Spleen (tissue), 11 donors: ENCODE measurements at regions not wholly inside any gene's neighbourhood (a gene's known extent, or its start where the extent isn't known, plus 50 kb on each side); places are given as distances from the start of the nearest gene placed in this dataset.

Source experiments
- DNase-seq: peaks from one replicate; pipeline ENCODE4 v3.0.0-alpha.2; 2020
- H3K27ac ChIP-seq, 8 donors: fragments of 200-600 bp; sonication (generic) in 7 of 8; 1 replicate in 4 of 8; 2 replicates in 4 of 8; pipeline versions ENCODE4 v1.5.0 to v1.8.0; 2016 to 2021; ENCODE audit warnings: inconsistent platforms in 4 of 8, mild to moderate bottlenecking in 4 of 8, moderate library complexity in 1 of 8
- H3K27me3 ChIP-seq, 7 donors: fragments of 200-600 bp; sonication (generic) in 6 of 7; replicated peaks in 1 of 7; 1 replicate in 4 of 7; 2 replicates in 3 of 7; pipeline versions ENCODE4 v1.5.0 to v1.8.0; 2016 to 2021; ENCODE audit warnings: inconsistent platforms in 3 of 7, mild to moderate bottlenecking in 1 of 7
- H3K36me3 ChIP-seq, 6 donors: fragments of 200-600 bp; sonication (generic) in 5 of 6; 1 replicate in 4 of 6; 2 replicates in 2 of 6; pipeline versions ENCODE4 v1.5.0 to v1.8.0; 2016 to 2021; ENCODE audit warnings: inconsistent platforms in 2 of 6
- H3K4me1 ChIP-seq, 6 donors: fragments of 200-600 bp; sonication (generic) in 5 of 6; 1 replicate in 3 of 6; 2 replicates in 3 of 6; pipeline versions ENCODE4 v1.5.0 to v1.8.0; 2016 to 2021; ENCODE audit warnings: inconsistent platforms in 3 of 6
- H3K4me3 ChIP-seq, 8 donors: fragments of 200-600 bp; sonication (generic) in 7 of 8; 1 replicate in 4 of 8; 2 replicates in 4 of 8; pipeline versions ENCODE4 v1.5.0 to v1.8.0; 2016 to 2021; ENCODE audit warnings: inconsistent platforms in 4 of 8, mild to moderate bottlenecking in 4 of 8, moderate library complexity in 2 of 8
- H3K9me3 ChIP-seq, 8 donors: fragments of 200-600 bp; sonication (generic) in 7 of 8; 1 replicate in 4 of 8; 2 replicates in 4 of 8; pipeline versions ENCODE4 v1.5.0 to v1.8.0; 2016 to 2021; ENCODE audit warnings: inconsistent platforms in 4 of 8
- CTCF ChIP-seq, 11 experiments: fragments of 200-600 bp in 7 of 11; fragments of 450-650 bp in 4 of 11; sonication (generic) in 4 of 11; IDR thresholded peaks in 8 of 11; conservative IDR thresholded peaks in 3 of 11; 1 replicate in 7 of 11; 2 replicates in 4 of 11; pipeline versions ENCODE4 v1.4.0 to v1.8.0; 2016 to 2021; ENCODE audit warnings: antibody characterized with exemption in 11 of 11, inconsistent platforms in 4 of 11, mild to moderate bottlenecking in 1 of 11
- POLR2A ChIP-seq, 3 donors: fragments of 450-650 bp; IDR thresholded peaks; one replicate each; pipeline ENCODE4 v1.5.1; 2017; ENCODE audit warnings: antibody characterized with exemption in 3 of 3, mild to moderate bottlenecking in 1 of 3
- POLR2AphosphoS5 ChIP-seq, 3 donors: sonication (generic); formaldehyde crosslinking; IDR thresholded peaks; one replicate each; pipeline ENCODE4 v1.5.1; 2017; ENCODE audit warnings: antibody characterized with exemption in 3 of 3
- WGBS, 5 donors: extraction: QIAGEN DNeasy Blood & Tissue Kit in 3 of 5; methylation state at CpG; one replicate each; pipeline versions ENCODE4 v1.1.5 to v1.1.7; 2013 to 2018; 5-methylcytosine and 5-hydroxymethylcytosine counted together
- intact Hi-C: fragments of 100-400 bp; cut with DNase I; formaldehyde crosslinking; loops from one replicate; pipeline ENCODE4 v1.15.0; 2023; ENCODE audit warnings: low total_unique reads
- donor health status: healthy with polysubstance abuse.
- donor health status: DM: no; HTN: no; CAD: no; lungs with moderate emphysema.
- donor health status: DM: no; HTN: no; CAD: no.
- donor health status: Bipolar disorder and iron deficiency.
- donor health status: healthy.
- donor health status: DM: no; HTN: no; CAD: no.
- donor health status: DM: yes; HTN: yes; CAD: no.

GRCh38 chr4:100113732-100114131 is 76.5 kb downstream of the DDIT4L start:
- Histone ChIP-seq H3K4me1 (no peaks in the 10 kb centered on the region), H3K27ac (no peak overlapping the region), H3K4me3 (no peak overlapping the region), H3K36me3 (no peaks in the 10 kb centered on the region), H3K9me3 (no peaks in the 10 kb centered on the region), H3K27me3 (no peaks in the 10 kb centered on the region)
- TF ChIP-seq POLR2A (IDR thresholded peaks at IDR 0.05), result no peak
- no peak for TF ChIP-seq CTCF (IDR thresholded peaks at IDR 0.05 in 8 of 11, conservative IDR thresholded peaks at IDR 0.05 in 3 of 11)
- no peak for TF ChIP-seq POLR2AphosphoS5 (IDR thresholded peaks at IDR 0.05)
- DNase-seq, result no peak
- 66 to 79% (median 75%) methylated on average over 2 of the region's 2 CpGs for WGBS, 5 donors
- intact Hi-C loops, result no loop called here

GRCh38 chr4:100113096-100113495 is 77.2 kb downstream of the DDIT4L start:
- DNase-seq, result no peak
- 76 to 86% (median 82%) methylated on average over 1 of the region's 1 CpG for WGBS, 5 donors
- no peak overlapping the region for H3K27ac ChIP-seq
- TF ChIP-seq POLR2AphosphoS5 (IDR thresholded peaks at IDR 0.05) (no peak), CTCF (IDR thresholded peaks at IDR 0.05 in 8 of 11, conservative IDR thresholded peaks at IDR 0.05 in 3 of 11) (no peak), POLR2A (IDR thresholded peaks at IDR 0.05) (no peak)
- H3K27me3 ChIP-seq, result no peaks in the 10 kb centered on the region
- no peaks in the 10 kb centered on the region for H3K4me1 ChIP-seq
- H3K9me3 ChIP-seq, result no peaks in the 10 kb centered on the region
- intact Hi-C loops, result no loop called here
- no peak overlapping the region for H3K4me3 ChIP-seq
- H3K36me3 ChIP-seq, result no peaks in the 10 kb centered on the region

GRCh38 chr4:100109921-100110320 is 80.3 kb downstream of the DDIT4L start:
- Histone ChIP-seq H3K36me3 (no peaks in the 10 kb centered on the region), H3K27ac (no peak overlapping the region), H3K9me3 (no peaks in the 10 kb centered on the region), H3K4me1 (peaks cover 0 to 20% (median 9%) of the 10 kb centered on the region in 6 donors), H3K4me3 (no peak overlapping the region), H3K27me3 (no peaks in the 10 kb centered on the region)
- WGBS, 5 donors, result 78 to 87% (median 84%) methylated on average over 2 of the region's 2 CpGs
- TF ChIP-seq POLR2AphosphoS5 (IDR thresholded peaks at IDR 0.05), result no peak
- TF ChIP-seq POLR2A (IDR thresholded peaks at IDR 0.05), result no peak
- TF ChIP-seq CTCF (IDR thresholded peaks at IDR 0.05 in 8 of 11, conservative IDR thresholded peaks at IDR 0.05 in 3 of 11), result no peak
- DNase-seq, result no peak
- intact Hi-C loops, result no loop called here

DNA sequence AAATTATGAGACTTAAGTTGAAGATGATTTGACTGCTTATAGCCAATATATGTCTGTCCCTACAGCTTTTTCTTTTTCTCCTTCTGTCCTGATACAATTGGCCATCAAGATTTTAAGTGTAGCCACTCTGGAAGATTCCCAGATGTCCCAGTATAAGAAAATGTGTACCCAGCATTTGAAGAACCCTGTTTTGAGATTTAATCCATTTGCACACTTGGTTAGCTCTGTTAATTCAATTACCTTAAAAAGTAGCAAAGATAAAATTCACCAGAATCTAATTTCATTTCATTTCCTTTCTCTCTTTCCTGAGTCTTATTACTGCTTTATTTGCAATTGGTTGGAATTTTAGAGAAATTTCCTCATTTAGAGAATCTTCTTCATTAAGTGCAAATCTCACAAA is 81.4 kb downstream of the DDIT4L start:
- TF ChIP-seq POLR2A (IDR thresholded peaks at IDR 0.05), result no peak
- TF ChIP-seq CTCF (IDR thresholded peaks at IDR 0.05 in 8 of 11, conservative IDR thresholded peaks at IDR 0.05 in 3 of 11), result no peak
- no peak for TF ChIP-seq POLR2AphosphoS5 (IDR thresholded peaks at IDR 0.05)
- DNase-seq, result no peak
- intact Hi-C loops, result no loop called here
- Histone ChIP-seq H3K4me1 (peaks cover 0 to 20% (median 9%) of the 10 kb centered on the region in 6 donors), H3K9me3 (no peaks in the 10 kb centered on the region), H3K36me3 (no peaks in the 10 kb centered on the region), H3K27ac (no peak overlapping the region), H3K4me3 (no peak overlapping the region), H3K27me3 (no peaks in the 10 kb centered on the region)
